ENCODE measurements at regions not wholly inside any gene's neighbourhood (a gene's known extent, or its start where the extent isn't known, plus 50 kb on each side); places are given as distances from the start of the nearest gene placed in this dataset.

DNA sequence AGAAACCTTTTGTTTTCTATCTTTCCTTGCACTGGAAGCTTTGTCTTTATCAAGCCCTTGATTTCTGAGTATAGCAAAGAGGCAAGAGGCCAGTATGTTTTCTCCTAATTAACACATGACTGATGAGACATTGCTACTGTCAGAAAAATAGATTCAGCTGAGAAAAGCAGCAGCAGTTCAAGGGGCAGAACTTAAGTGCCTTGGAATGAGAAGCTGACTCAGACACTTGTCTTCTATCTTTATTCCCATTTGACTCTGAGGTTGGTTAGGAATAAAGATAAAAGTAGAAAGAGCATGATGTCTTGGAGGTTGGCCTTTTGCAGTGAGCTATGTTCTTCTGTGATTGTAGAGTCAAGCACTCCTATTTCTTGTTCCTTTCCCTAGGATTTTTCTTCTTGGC, 79.1 kb upstream of the MAN1A1 start:
- TF ChIP-seq, protein P1, sequence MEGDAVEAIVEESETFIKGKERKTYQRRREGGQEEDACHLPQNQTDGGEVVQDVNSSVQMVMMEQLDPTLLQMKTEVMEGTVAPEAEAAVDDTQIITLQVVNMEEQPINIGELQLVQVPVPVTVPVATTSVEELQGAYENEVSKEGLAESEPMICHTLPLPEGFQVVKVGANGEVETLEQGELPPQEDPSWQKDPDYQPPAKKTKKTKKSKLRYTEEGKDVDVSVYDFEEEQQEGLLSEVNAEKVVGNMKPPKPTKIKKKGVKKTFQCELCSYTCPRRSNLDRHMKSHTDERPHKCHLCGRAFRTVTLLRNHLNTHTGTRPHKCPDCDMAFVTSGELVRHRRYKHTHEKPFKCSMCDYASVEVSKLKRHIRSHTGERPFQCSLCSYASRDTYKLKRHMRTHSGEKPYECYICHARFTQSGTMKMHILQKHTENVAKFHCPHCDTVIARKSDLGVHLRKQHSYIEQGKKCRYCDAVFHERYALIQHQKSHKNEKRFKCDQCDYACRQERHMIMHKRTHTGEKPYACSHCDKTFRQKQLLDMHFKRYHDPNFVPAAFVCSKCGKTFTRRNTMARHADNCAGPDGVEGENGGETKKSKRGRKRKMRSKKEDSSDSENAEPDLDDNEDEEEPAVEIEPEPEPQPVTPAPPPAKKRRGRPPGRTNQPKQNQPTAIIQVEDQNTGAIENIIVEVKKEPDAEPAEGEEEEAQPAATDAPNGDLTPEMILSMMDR (IDR thresholded peaks at IDR 0.05) = no peak
- no peak for TF ChIP-seq POLR2A (IDR thresholded peaks at IDR 0.05)

Data from tibial nerve (tissue), 3 donors.